ENCODE measurements at regions not wholly inside any gene's neighbourhood (a gene's known extent, or its start where the extent isn't known, plus 50 kb on each side); places are given as distances from the start of the nearest gene placed in this dataset.

- TF ChIP-seq MAX (IDR thresholded peaks at IDR 0.05; ENCODE audit: low read depth, low read length) = no peak
- DNase-seq (ENCODE audit: low read depth) = no peak
- H3K4me3 ChIP-seq (ENCODE audit: low read depth, low read length) = no peak overlapping the region
Observed at GRCh38 chr10:36096576-36096975, 454.5 kb upstream of the FZD8 start.

DNA sequence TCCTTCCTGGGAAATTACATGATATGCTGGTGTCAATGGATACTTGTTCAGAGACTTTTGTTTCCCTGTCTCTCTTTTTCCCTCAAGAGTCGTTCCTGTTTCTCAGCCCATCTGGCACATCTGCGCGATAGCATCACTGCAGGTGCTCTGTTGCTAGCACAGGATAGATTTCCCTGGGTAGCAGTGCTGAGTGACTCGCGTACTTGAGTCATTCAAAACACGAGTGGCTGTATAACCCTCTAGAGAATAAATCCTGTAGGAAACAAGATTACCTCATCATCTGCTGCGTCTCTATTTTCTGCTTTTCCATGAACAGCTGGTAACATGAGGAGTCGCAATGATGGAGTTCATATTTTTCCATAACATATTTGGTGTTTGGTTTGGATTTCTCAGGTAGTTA is 452.0 kb upstream of the FZD8 start:
- no peak overlapping the region for H3K4me3 ChIP-seq (ENCODE audit: low read depth, low read length)
- TF ChIP-seq, protein P1, sequence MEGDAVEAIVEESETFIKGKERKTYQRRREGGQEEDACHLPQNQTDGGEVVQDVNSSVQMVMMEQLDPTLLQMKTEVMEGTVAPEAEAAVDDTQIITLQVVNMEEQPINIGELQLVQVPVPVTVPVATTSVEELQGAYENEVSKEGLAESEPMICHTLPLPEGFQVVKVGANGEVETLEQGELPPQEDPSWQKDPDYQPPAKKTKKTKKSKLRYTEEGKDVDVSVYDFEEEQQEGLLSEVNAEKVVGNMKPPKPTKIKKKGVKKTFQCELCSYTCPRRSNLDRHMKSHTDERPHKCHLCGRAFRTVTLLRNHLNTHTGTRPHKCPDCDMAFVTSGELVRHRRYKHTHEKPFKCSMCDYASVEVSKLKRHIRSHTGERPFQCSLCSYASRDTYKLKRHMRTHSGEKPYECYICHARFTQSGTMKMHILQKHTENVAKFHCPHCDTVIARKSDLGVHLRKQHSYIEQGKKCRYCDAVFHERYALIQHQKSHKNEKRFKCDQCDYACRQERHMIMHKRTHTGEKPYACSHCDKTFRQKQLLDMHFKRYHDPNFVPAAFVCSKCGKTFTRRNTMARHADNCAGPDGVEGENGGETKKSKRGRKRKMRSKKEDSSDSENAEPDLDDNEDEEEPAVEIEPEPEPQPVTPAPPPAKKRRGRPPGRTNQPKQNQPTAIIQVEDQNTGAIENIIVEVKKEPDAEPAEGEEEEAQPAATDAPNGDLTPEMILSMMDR (IDR thresholded peaks at IDR 0.05; ENCODE audit: low read depth, low read length) = no peak
- TF ChIP-seq MAX (IDR thresholded peaks at IDR 0.05; ENCODE audit: low read depth, low read length) = no peak
- no peak for TF ChIP-seq POLR2A (IDR thresholded peaks at IDR 0.05; ENCODE audit: extremely low read depth, insufficient read length)
- no peak for DNase-seq (ENCODE audit: low read depth)

GRCh38 chr10:36092116-36092515 is 450.0 kb upstream of the FZD8 start:
- no peak overlapping the region for H3K4me3 ChIP-seq (ENCODE audit: low read depth, low read length)
- TF ChIP-seq POLR2A (IDR thresholded peaks at IDR 0.05; ENCODE audit: extremely low read depth, insufficient read length) (no peak), MYC (IDR thresholded peaks at IDR 0.05; ENCODE audit: low read depth, low read length) (no peak)
- DNase-seq (ENCODE audit: low read depth) = no peak

DNA sequence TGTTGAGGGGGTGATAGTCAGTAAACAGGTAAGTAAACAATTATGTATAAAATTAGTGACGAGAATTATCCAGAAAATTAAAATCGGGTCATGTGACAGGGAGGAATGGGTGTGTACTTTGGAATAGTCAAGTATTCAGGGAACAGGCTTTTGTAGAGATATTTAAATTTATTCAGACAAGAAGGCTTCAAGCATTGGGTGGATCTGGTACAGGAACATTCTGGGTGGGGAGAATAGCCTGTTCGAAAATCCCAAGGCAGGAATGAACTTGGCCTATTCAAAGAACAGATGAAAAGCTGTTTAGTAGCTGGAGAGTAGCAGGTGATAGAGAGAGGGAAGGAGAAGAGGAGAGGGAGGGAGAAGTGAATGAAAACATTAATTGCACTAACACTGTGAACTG is 448.9 kb upstream of the FZD8 start:
- DNase-seq (ENCODE audit: low read depth) = no peak
- TF ChIP-seq POLR2A (IDR thresholded peaks at IDR 0.05; ENCODE audit: extremely low read depth, insufficient read length) = no peak
- no peak overlapping the region for H3K4me3 ChIP-seq (ENCODE audit: low read depth, low read length)

DNA sequence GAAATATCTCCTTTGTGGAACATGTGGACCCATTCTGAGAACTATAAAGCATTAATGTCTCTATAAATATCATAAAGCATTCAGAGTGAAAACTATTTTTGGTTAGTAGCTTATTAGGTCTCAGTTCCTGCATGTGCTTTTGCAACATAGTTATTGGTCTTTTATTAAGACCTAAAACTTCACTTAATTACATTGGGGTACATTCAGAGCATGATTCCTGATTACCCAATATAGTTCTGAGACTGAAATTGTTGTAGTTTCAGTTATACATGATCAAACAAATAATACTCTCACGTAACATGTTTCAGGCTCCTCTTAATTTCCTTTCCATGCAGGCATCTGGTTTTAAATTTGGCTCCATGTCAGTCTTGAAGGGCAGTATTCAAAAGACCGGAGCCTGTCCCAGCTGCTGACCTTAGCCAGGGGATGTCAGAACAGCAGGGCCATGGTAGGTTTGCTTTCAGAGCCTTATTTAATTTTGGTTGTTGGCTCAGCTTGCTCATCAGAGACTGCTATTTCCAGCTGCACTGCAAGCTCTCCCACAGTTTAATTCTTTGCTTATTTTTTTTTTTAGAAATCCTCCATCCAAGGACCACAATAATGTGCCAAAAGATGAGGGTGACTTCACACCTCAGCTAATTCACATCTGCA is 447.8 kb upstream of the FZD8 start:
- no peak for TF ChIP-seq POLR2A (IDR thresholded peaks at IDR 0.05; ENCODE audit: extremely low read depth, insufficient read length)
- TF ChIP-seq MAX (IDR thresholded peaks at IDR 0.05; ENCODE audit: low read depth, low read length) = no peak
- TF ChIP-seq, protein P1 (IDR thresholded peaks at IDR 0.05; ENCODE audit: low read depth, low read length) = no peak
- TF ChIP-seq MYC (IDR thresholded peaks at IDR 0.05; ENCODE audit: low read depth, low read length) = no peak

DNA sequence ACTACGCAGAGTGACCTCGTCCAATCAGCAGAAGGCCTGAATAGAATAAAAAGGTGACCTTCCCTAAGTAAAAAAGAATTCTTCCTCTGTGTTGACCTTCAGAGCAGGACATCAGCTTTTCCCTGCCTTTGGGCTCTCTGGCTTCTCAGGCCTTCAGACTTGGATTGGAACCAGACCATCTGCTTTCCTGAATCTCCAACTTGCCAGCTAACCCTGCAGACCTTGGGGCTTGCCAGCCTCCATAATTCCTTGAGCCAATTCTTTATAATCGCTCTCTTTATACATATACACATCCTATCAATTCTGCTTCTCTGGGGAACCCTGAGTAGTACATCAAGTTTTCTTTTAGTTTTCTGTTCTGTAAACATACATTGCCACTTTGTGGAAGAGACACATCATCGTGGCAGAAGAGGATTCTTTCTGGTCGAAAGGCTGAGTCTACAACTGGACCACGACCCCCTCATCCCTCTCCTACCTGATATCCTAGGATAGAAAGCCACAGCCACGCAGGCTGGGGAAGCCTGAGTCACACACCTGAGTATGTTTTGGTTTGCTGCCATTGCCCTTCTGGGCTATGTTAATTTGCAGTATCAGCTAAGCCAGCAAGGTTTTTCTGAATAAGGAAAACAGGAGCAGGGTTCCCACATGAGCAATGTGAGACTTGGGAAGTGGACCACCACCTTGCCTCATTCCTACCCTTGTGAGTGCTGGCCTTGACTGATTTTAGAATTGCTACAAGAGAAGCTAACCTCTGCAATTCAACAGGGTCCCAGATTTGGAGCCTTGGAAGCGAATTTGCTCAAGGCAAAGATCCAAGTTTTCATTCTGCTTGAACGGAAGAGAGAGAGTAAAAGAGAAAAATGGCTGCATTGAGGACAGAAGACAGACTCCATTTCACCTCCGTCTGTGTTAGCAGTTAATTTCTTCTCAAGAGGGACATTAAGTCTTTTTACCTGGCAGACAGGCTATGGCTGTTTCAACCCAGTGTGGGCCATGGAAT is 445.2 kb upstream of the FZD8 start:
- no peak for TF ChIP-seq MAX (IDR thresholded peaks at IDR 0.05; ENCODE audit: low read depth, low read length)
- H3K4me3 ChIP-seq (ENCODE audit: low read depth, low read length) = no peak overlapping the region
- DNase-seq (ENCODE audit: low read depth) = no peak

More for the DNA sequence above, 447.8 kb upstream of the FZD8 start:
- DNase-seq (ENCODE audit: low read depth) = no peak
- H3K4me3 ChIP-seq (ENCODE audit: low read depth, low read length) = no peak overlapping the region

DNA sequence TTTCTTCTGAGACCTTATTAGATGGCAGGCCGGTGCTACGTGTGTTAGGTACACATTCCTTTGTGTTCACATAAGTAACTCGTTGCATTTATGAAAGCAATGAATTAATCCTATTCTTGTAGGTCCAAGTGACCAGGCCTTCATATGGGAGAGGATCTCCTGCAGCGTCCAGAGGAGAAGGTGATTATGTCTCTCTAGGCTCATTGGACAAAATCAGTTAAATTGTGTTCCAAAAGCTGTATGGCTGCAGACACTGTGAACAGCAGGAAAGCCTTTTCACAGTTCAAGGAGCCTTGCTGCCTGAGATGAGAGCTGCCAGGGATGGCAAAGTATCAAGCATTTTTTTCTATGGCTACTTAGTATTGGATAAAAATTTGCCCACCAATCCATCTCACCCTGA is 433.1 kb upstream of the FZD8 start:
- no peak overlapping the region for H3K4me3 ChIP-seq (ENCODE audit: low read depth, low read length)
- TF ChIP-seq, protein P1 (IDR thresholded peaks at IDR 0.05; ENCODE audit: low read depth, low read length) = no peak
- TF ChIP-seq POLR2A (IDR thresholded peaks at IDR 0.05; ENCODE audit: extremely low read depth, insufficient read length) = no peak
- no peak for TF ChIP-seq MYC (IDR thresholded peaks at IDR 0.05; ENCODE audit: low read depth, low read length)
- TF ChIP-seq MAX (IDR thresholded peaks at IDR 0.05; ENCODE audit: low read depth, low read length) = no peak
- no peak for DNase-seq (ENCODE audit: low read depth)
